SK-N-SH treated with all-trans-retinoic acid at 6 μM for 48 hours (cell line): ENCODE measurements at regions not wholly inside any gene's neighbourhood (a gene's known extent, or its start where the extent isn't known, plus 50 kb on each side); places are given as distances from the start of the nearest gene placed in this dataset.

Experiments
- ATAC-seq: fragments of 200-7000 bp; cut with Tn5 transposase; 3 replicates; pipeline ENCODE4 v1.9.1; 2020; ENCODE audit warnings: mild to moderate bottlenecking, moderate library complexity
- ARNTL ChIP-seq: fragments of 450-650 bp; formaldehyde crosslinking; IDR thresholded peaks from 2 replicates; pipeline ENCODE4 v1.5.0; 2020; ENCODE audit warnings: low read depth, mild to moderate bottlenecking, moderate library complexity, borderline replicate concordance
- BACH2 ChIP-seq: fragments of 250-450 bp; sonication (Bioruptor Pico); IDR thresholded peaks from 2 replicates; pipeline ENCODE4 v1.9.0; 2021; ENCODE audit warnings: mild to moderate bottlenecking, borderline replicate concordance
- CSDC2 ChIP-seq: fragments of 250-450 bp; sonication (Bioruptor Pico); IDR thresholded peaks from 2 replicates; pipeline ENCODE4 v1.5.0; 2020; ENCODE audit warnings: mild to moderate bottlenecking, moderate library complexity
- ESRRG ChIP-seq: fragments of 250-450 bp; sonication (Bioruptor Pico); IDR thresholded peaks from 2 replicates; pipeline ENCODE4 v1.6.1; 2021; ENCODE audit warnings: mild to moderate bottlenecking
- GLIS3 ChIP-seq: fragments of 250-450 bp; sonication (Bioruptor Pico); IDR thresholded peaks from 2 replicates; pipeline ENCODE4 v1.5.0; 2020; ENCODE audit warnings: mild to moderate bottlenecking, moderate library complexity
- ISL1 ChIP-seq: fragments of 250-450 bp; sonication (Bioruptor Pico); IDR thresholded peaks from 2 replicates; pipeline ENCODE4 v2.1.2; 2022; ENCODE audit warnings: mild to moderate bottlenecking, moderate library complexity
- OSR1 ChIP-seq: fragments of 250-450 bp; sonication (Bioruptor Pico); IDR thresholded peaks from 2 replicates; pipeline ENCODE4 v1.8.0; 2022; ENCODE audit warnings: moderate library complexity, mild to moderate bottlenecking, inconsistent platforms
- PATZ1 ChIP-seq: fragments of 250-450 bp; sonication (Bioruptor Pico); IDR thresholded peaks from 2 replicates; pipeline ENCODE4 v1.8.0; 2020; ENCODE audit warnings: mild to moderate bottlenecking, moderate library complexity, borderline replicate concordance
- POU6F1 ChIP-seq: fragments of 250-450 bp; sonication (Bioruptor Pico); IDR thresholded peaks from 2 replicates; pipeline ENCODE4 v1.8.0; 2021; ENCODE audit warnings: low read depth, mild to moderate bottlenecking, moderate library complexity, borderline replicate concordance
- PPARA ChIP-seq: fragments of 250-450 bp; sonication (Bioruptor Pico); IDR thresholded peaks from 2 replicates; pipeline ENCODE4 v1.5.0; 2020; ENCODE audit warnings: mild to moderate bottlenecking, borderline replicate concordance
- RARB ChIP-seq: fragments of 250-450 bp; sonication (Bioruptor Pico); IDR thresholded peaks from 2 replicates; pipeline ENCODE4 v1.8.0; 2021; ENCODE audit warnings: mild to moderate bottlenecking, moderate library complexity
- SNAI2 ChIP-seq: fragments of 250-450 bp; sonication (Bioruptor Pico); IDR thresholded peaks from 2 replicates; pipeline ENCODE4 v1.5.0; 2020; ENCODE audit warnings: mild to moderate bottlenecking, moderate library complexity
- TCF4 ChIP-seq: fragments of 250-450 bp; sonication (Bioruptor Pico); IDR thresholded peaks from 2 replicates; pipeline ENCODE4 v1.8.0; 2021; ENCODE audit warnings: mild to moderate bottlenecking, moderate library complexity, borderline replicate concordance
- TOX ChIP-seq: fragments of 250-450 bp; sonication (Bioruptor Pico); IDR thresholded peaks from 2 replicates; pipeline ENCODE4 v1.8.0; 2021; ENCODE audit warnings: mild to moderate bottlenecking, moderate library complexity, borderline replicate concordance
- TSHZ2 ChIP-seq: fragments of 250-450 bp; sonication (Bioruptor Pico); IDR thresholded peaks from 2 replicates; pipeline ENCODE4 v1.5.0; 2020; ENCODE audit warnings: mild to moderate bottlenecking, moderate library complexity
- ZC3H10 ChIP-seq: fragments of 250-450 bp; sonication (Bioruptor Pico); IDR thresholded peaks from 2 replicates; pipeline ENCODE4 v1.5.1; 2021; ENCODE audit warnings: mild to moderate bottlenecking, moderate library complexity
- ZFP3 ChIP-seq: fragments of 250-450 bp; sonication (Bioruptor Pico); IDR thresholded peaks from 2 replicates; pipeline ENCODE4 v1.5.0; 2020; ENCODE audit warnings: mild to moderate bottlenecking, moderate library complexity
- ZFP30 ChIP-seq: fragments of 450-650 bp; formaldehyde crosslinking; IDR thresholded peaks from 2 replicates; pipeline ENCODE4 v1.5.0; 2022; ENCODE audit warnings: mild to moderate bottlenecking, moderate library complexity
- ZNF565 ChIP-seq: fragments of 450-650 bp; formaldehyde crosslinking; conservative IDR thresholded peaks from 2 replicates; pipeline ENCODE4 v1.5.0; 2020; ENCODE audit warnings: low read depth, mild to moderate bottlenecking, moderate library complexity
- ZNF8 ChIP-seq: fragments of 450-650 bp; formaldehyde crosslinking; IDR thresholded peaks from 2 replicates; pipeline ENCODE4 v1.5.0; 2020; ENCODE audit warnings: mild to moderate bottlenecking, moderate library complexity

- no peak for ATAC-seq
- TF ChIP-seq PPARA (no peak), ISL1 (CRISPR knock-in tag) (no peak), ESRRG (CRISPR knock-in tag) (no peak), ZFP30 (CRISPR knock-in tag) (no peak), PATZ1 (CRISPR knock-in tag) (no peak), ZNF8 (CRISPR knock-in tag) (no peak), TOX (CRISPR knock-in tag) (no peak), POU6F1 (CRISPR knock-in tag) (no peak), ZNF565 (no peak)
These were observed 168.9 kb upstream of the PDE10A start for GRCh38 chr6:165831812-165832510.

- TF ChIP-seq ZFP3 (CRISPR knock-in tag) (no peak), PATZ1 (CRISPR knock-in tag) (no peak), ZNF8 (CRISPR knock-in tag) (no peak)
- ATAC-seq = no peak
These were observed 167.7 kb upstream of the PDE10A start for GRCh38 chr6:165830761-165831160.

- TF ChIP-seq ARNTL (CRISPR knock-in tag) (no peak), ESRRG (CRISPR knock-in tag) (no peak), TCF4 (no peak), RARB (CRISPR knock-in tag) (no peak), GLIS3 (no peak), ZFP30 (CRISPR knock-in tag) (no peak), SNAI2 (CRISPR knock-in tag) (no peak), TSHZ2 (CRISPR knock-in tag) (no peak)
- ATAC-seq = no peak
These were observed 166.3 kb upstream of the PDE10A start for GRCh38 chr6:165829376-165829775.

- no peak for ATAC-seq
- TF ChIP-seq ZFP3 (CRISPR knock-in tag) = no peak
- TF ChIP-seq CSDC2 (CRISPR knock-in tag) = no peak
These were observed 164.1 kb upstream of the PDE10A start for GRCh38 chr6:165827190-165827518.

- no peak for ATAC-seq
- TF ChIP-seq CSDC2 (CRISPR knock-in tag) (no peak), SNAI2 (CRISPR knock-in tag) (no peak), RARB (CRISPR knock-in tag) (no peak), OSR1 (CRISPR knock-in tag) (no peak), ZC3H10 (no peak), TOX (CRISPR knock-in tag) (no peak), PATZ1 (CRISPR knock-in tag) (no peak), TSHZ2 (CRISPR knock-in tag) (no peak), ZNF8 (CRISPR knock-in tag) (no peak), ISL1 (CRISPR knock-in tag) (no peak), ARNTL (CRISPR knock-in tag) (no peak), ZFP30 (CRISPR knock-in tag) (no peak), BACH2 (CRISPR knock-in tag) (no peak)
These were observed 163.6 kb upstream of the PDE10A start for GRCh38 chr6:165826487-165827189.
